RCC 7860 (cell line): ENCODE measurements at regions not wholly inside any gene's neighbourhood (a gene's known extent, or its start where the extent isn't known, plus 50 kb on each side); places are given as distances from the start of the nearest gene placed in this dataset.

Experiments used
- DNase-seq: peaks from one replicate; pipeline ENCODE4 v3.0.0-alpha.2; 2015; ENCODE audit warnings: low spot score
- FAIRE-seq: peaks from 2 replicates; lab custom pipeline; 2012; peaks lifted over from hg19 to GRCh38; lab: Jason Lieb, UNC

DNA sequence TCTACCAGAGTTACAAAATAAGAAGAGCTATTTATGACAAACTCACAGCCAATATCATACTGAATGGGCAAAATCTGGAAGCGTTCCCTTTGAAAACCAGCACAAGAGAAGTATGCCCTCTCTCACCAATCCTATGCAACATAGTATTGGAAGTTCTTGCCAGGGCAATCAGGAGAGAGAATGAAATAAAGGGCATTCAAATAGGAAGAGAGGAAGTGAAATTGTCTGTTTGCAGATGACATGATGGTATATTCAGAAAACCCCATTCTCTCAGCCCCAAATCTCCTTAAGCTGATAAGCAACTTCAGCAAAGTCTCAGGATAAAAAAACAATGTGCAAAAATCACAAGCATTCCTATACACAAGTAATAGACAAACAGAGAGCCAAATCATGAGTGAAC lies 1169.5 kb downstream of the AMY1C start:
- FAIRE-seq = no peak

GRCh38 chr1:104921525-104921924 lies 1171.8 kb downstream of the AMY1C start:
- no peak for DNase-seq
- FAIRE-seq = no peak

More for the DNA sequence above, 1169.5 kb downstream of the AMY1C start:
- DNase-seq = no peak

DNA sequence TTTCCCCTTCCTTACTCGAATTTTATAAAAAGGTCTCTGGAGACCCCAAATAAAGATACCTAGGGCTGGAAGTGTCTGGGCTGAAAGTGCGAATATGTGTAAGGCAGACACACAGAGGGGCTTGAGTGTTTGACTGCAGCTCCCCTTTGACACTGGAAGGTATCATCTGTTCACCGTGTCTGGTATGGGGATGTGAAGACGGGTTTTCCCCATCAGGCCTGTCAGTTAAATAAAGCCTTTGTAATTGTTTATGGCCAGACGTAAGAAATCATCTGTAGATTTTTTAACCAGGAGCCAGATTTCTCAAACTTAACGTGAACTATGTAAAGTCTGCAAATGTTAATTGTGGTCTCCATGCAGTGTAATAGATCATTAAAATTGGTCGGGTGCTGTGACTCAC lies 1173.4 kb downstream of the AMY1C start:
- no peak for DNase-seq
- no peak for FAIRE-seq

DNA sequence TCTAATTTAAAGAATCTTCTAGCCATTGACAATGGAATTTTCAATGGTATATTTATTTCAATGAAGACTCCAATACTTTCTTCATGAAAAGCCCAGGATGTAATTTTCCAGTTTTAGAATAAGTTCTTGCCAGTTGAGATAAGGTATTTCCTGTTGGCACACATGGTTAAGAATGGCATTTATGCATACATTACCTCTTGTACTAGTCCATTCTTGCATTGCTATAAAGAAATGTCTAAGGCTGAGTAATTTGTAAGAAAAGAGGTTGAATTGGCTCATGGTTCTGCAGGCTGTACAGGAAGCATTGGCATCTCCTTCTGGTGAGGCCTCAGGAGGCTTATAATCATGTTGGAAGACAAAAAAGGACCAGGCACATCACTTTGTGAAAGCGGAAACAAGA lies 1179.6 kb downstream of the AMY1C start:
- FAIRE-seq = no peak

GRCh38 chr1:104932030-104932915 lies 1182.6 kb downstream of the AMY1C start:
- DNase-seq (no peak), FAIRE-seq (no peak)

More for the DNA sequence above, 1179.6 kb downstream of the AMY1C start:
- no peak for DNase-seq

DNA sequence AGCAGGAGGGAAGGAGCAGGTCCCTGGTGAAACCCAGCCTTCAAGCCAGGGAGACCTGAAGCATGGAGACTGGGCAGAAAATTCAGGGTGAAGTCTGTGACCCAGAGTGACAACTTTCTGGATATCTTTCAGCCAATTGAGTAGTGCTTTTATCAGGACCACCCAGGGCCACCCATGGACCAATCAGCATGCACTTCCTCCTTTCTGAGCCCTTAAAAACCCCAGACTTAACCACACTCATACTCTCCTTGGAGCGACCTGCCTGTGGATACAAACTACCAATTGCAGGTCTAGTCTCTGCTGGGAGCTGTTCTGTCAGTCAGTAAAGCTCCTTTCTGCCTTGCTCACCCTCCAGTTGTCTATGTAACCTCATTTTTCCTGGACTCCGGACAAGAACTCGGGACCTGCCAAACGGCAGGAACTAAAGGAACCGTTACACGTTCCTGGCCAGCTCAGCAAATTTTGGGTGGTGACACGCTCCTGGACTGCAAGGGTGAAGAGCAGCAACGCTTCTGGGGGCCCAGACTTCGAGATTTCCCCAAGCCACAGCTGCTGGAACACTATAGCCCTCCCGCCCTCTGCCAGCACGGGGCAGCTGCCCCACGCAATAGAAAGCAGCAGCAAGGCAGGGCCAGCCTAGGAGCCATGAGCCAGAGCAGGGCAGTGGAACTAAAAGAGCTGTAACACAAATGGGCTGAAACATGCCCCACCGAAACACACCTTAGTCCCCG lies 1183.4 kb downstream of the AMY1C start:
- no peak for DNase-seq
- no peak for FAIRE-seq

GRCh38 chr1:104933846-104934245 lies 1184.1 kb downstream of the AMY1C start:
- FAIRE-seq = no peak
- no peak for DNase-seq

- DNase-seq (no peak), FAIRE-seq (no peak)
Measured at GRCh38 chr1:104945406-104945805, 1195.7 kb downstream of the AMY1C start.

DNA sequence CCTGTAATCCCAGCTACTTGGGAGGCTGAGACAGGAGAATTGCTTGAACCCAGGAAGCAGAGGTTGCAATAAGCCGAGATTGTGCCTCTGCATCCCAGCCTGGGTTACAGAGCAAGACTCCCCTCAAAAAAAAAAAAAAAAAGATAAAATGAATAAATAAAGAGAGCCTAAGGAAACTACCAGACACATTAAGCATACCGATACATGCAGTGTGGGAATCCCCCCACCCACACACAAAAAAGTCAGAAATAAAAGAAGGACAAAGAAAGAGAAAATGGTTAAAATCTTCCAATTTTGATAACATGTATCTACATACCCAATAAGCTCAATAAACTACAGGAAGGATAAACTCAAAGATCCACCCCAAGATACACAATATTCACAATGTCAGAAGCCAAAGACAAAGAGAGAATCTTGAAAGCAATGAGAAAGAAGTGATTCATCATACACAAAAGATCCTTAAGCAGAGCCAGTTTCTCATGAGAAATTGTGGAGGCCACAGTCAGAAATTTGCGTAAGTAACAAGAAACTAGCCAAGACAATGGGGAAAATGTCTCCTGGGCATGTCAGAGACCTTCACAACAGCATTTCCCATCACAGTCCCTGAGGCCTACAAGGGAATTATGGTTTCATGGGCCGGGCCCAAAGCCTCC lies 1197.0 kb downstream of the AMY1C start:
- DNase-seq (no peak), FAIRE-seq (no peak)

DNA sequence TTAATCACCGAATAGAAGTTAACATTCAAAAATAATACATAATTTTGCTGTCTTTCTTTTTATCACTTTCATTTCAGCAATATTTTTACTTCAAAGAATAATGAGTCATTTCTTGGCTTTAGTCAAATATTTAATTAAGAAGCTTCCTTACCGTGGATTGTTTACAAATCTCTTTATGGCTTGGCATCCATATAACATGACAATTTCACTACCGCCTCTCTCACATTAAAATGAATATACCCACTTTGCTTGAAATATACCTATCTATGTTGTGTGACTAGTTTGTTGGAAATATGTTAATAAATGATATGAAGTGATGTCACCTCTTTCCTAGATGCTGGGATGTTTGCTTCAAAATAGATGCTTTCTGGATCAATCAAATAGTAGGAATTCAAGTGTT lies 1203.9 kb downstream of the AMY1C start:
- DNase-seq (no peak), FAIRE-seq (no peak)

DNA sequence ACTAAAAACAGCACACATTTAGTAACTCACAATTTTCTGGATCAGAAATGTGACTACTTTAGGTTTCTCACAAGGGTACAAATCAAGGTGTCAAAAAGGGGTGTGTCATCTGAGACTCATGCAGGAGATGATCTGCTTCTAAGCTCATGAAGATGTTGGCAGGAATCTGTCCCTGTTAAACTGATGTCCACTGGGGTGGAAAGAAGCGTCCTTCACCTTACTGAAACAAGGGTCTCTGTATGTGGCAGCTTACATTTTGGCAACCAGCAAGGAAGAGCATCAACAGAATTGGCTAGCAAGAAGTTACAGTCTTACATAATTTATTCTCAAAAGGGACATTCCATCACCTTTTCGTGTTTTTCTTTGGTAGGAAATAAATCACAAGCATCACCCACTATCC lies 1223.8 kb downstream of the AMY1C start:
- no peak for DNase-seq

GRCh38 chr1:104979651-104980050 lies 1230.0 kb downstream of the AMY1C start:
- DNase-seq (no peak), FAIRE-seq (no peak)

More for the DNA sequence above, 1223.8 kb downstream of the AMY1C start:
- FAIRE-seq = no peak

DNA sequence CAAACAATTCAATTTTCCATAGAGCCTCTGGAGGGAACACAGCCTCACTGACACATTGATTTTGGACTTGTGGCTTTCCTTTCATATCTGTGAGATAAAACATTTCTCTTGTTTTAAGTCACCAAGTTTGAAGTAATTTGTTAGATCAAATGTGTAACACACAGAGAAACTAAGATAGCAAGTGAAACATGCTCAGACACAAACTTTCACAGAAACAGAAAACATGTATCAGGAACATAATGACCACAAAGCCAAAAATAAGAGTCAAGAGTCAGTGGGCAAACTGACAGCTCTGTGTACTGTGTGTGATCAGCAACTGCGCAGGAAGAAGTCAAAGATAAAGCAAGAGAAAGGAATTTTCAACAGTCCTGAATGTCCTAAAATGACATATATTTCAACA lies 1237.5 kb downstream of the AMY1C start:
- DNase-seq (no peak), FAIRE-seq (no peak)

GRCh38 chr1:104989012-104989411 lies 1239.3 kb downstream of the AMY1C start:
- DNase-seq (no peak), FAIRE-seq (peak; percentile 12)

- no peak for FAIRE-seq
- no peak for DNase-seq
Measured at GRCh38 chr1:104991702-104992101, 1242.0 kb downstream of the AMY1C start.

- DNase-seq (no peak), FAIRE-seq (no peak)
Measured at GRCh38 chr1:105000793-105001192, 1251.1 kb downstream of the AMY1C start.

DNA sequence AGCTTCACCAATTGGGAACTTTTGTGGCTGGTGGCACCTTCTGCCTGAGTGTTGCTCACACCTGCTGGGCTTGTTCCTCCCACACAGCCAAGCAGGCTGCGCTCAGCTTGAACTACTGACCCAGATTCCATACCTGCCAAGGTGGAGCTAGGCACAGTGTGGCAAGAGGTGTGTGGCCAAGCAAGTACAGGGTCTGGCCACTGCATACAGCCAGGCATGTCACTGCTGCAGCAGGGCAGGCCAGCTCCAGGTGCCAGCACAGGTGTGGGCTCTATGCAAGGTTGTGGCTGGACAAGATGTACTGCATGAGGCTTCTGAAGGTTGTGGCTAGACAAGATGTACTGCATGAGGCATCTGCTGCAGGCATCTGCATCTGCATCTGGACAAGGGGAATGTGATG lies 1254.8 kb downstream of the AMY1C start:
- DNase-seq (no peak), FAIRE-seq (no peak)

DNA sequence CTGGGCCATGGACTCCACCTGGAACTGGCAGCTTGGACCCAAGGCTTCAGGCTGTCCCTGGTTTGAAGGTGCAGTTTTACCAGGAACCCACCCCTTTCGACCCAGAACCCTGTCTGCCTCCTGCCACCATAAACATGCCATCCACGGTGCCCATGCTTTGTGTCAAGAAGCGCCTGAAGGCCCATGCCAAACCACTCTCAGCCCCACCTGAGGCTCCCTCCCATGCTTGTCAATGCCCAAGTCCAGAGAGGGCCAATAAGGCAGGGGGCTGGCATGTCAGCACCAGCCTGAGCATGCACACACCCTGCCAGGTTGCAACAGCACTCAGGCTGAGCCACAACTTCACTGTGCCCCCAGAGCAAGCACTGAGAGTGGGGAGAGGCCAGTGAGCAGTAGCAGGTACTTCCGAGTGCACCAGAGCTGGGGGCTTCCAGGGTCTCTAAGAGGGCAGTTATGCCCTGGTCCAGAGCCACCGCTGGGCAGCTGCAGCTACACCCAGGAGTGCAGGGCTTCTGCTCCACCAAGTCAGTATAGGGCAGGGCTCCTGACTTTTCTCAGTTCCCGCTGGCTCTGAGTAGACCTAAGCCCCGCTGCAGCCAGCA lies 1256.0 kb downstream of the AMY1C start:
- FAIRE-seq = no peak
- no peak for DNase-seq

GRCh38 chr1:105017587-105017986 lies 1267.9 kb downstream of the AMY1C start:
- no peak for FAIRE-seq
- no peak for DNase-seq

- FAIRE-seq (no peak), DNase-seq (no peak)
Measured at GRCh38 chr1:105023719-105024118, 1274.0 kb downstream of the AMY1C start.

- no peak for FAIRE-seq
- DNase-seq = no peak
Measured at GRCh38 chr1:105027838-105028471, 1278.3 kb downstream of the AMY1C start.
